HG02884 (cell line): ENCODE measurements at regions not wholly inside any gene's neighbourhood (a gene's known extent, or its start where the extent isn't known, plus 50 kb on each side); places are given as distances from the start of the nearest gene placed in this dataset.

ENCODE experiments used
- ATAC-seq: cut with Tn5 transposase; IDR thresholded peaks from one replicate; pipeline ENCODE4 v1.9.1; 2021; ENCODE audit warnings: mild to moderate bottlenecking, moderate library complexity; ENCODE audit not compliant: unreplicated experiment

- no peak for ATAC-seq
Observed at GRCh38 chr15:70180186-70180875, 82.6 kb upstream of the TLE3 start.

DNA sequence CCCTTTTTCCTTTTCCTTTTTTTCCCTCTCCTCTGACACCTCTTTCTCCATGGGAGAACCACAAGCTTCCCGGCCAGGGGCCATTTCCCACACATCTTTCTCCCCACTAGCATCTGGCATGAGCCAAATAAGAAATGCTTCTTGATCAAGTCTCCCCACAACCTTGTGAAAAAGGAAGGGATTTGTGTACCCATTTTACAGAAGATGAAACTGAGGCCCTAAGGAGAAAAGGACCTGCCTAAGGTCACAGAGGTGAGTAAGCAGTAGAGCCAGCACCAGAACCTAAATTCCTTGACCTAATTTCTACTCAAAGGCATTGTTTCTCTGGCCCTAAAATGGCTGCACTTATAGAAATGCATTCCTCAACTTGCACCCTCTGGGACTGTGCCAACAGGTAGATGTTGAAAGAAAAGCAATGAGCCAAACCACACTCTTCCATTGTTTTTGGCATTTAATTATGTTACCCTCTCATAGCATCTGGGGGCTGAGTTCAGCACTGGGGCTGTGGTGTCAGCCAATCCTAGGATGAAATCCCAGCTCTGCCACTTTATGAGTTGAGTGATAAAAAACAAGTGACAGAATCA, 81.7 kb upstream of the TLE3 start:
- ATAC-seq, result no peak

DNA sequence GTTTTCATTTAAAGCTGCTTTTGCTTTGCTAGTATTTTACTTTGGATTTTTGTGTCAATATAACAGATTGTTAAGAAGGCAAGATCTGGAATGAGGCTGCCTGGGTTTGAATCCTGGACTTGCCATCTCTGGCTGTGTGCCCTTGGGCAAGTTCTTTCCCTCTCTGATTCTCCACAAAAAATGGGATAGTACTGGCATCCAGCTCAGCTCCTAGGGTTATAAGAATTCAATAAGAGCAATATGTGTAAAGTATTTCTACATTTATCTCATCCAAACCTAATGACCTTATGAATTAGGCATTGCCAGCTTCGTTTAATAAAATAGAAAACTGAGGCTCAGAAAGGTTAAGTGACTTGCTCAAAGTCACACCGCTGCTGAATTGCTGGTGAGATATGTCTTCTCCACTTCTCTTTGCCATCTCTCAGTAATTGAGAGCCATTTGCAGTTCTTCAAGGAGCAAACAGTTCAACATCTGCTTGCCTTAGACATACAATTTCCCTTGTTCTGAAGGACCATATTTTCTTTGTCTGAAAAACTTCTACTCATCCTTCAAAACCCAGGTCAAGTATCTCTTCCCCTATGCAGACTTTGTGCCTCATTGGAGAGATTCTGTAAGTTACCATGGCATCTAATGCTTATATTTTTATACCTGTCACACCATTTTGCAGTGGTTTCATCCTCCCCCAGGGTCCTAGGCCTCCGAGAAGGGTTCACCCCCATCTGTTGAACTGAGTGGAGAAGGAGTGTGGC, 80.8 kb upstream of the TLE3 start:
- no peak for ATAC-seq

DNA sequence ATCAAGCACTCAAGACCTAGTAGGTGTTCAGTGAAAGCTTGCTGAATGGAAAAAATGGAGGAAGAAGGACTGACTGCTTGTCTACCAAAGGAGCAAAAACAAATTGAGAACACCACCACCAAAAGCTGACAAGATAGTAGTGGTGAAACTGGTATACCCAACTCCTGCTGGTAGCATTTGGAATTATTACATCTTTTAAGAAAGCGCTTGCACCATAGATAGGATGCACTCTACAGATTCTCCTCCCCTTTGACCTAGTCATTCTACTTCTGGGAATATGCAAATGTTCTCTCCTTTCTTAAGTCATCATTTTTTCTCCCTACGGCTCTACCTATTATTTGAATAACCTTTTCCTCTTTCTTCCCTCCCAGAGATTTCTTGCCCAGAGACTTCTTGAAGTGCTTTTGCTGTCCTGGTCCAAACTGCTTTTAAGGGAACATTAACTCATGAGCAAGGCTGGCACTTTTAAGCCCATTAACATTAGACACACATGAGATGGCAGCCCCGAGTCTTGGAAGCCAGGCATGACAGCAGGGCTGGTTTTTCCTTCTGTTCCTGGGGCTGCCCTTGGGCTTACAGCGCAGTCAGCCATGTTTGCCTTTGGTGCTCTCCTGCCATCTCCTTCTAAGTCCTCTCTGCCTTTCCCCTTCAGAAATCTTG, 75.0 kb upstream of the TLE3 start:
- ATAC-seq, result no peak

DNA sequence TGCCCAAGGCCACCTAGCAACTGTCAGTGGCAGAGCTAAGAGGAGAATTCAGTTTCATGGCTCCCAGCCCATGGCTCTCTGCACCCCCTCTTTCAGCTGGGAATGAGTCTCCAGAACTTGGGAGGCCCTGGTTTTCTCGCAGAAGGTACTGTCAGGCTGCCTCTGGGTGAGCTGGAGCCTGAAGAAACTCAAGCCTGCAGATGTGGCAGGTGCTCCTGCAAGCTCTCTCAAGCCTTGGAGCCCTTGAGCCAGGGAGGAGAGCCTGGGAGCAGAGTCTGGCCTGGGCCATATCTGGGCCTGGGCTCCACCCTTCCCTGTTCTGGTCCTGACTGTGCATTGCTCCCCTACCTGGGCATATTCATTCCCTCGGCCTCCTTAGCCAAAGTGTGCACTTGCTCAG, 74.4 kb upstream of the TLE3 start:
- no peak for ATAC-seq

DNA sequence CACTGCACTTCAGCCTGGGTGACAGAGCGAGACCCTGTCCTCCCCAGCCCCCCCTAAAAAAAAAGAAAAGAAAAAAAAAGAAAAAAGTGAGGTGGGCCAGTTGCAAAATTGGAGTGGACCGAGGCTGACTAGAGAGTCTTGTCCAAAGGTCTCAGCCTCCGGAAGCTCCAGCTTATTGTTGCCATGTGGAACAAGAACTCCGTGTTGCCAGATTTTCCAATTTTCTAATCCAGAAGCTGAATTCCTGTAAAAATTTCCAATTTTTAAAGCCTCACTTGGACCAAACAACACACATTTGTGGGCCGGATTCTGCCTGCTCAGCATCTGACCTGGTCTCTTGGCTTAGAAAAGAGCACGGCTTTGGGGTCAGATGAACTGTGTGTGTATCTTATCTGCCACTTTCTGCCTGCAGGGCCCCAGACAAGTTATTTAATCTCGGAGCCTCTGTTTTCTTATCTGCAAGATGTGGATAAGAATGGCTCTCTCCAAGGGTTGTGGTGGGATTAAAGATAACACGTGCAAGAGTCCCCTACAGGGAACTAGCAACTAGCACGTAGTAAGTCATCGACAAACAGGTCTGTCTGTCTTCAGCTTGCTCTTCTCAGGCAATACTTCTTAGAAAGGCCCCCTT, 73.7 kb upstream of the TLE3 start:
- ATAC-seq, result no peak

DNA sequence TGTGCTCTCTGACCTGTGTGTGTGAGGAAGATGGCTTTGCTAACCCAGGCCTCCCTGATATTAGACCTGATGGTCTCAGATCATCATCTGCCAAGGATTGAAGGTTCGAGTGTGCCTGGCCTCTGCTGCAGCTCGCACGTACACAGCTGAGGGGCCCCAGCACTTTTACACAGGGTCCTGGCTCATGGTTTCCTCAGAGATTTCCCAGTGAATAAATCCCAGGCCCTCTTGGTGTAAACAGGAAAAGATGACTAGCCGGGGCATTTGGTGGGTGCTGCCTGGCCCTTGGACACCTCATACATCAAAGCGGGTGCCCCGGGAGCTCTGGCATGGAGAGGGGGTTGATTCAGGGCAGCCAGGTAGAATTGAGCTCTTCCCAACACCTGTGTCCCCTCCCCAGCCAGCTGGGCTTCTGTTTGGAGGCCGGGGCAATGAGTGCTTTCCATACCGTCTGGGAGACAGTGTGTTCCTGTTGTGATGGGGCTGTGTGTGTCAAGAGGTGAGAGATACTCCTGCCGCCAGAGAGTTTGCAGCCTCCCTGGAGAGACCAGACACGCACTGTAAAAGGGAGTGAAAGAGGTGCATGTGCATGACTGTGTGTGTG, 72.5 kb upstream of the TLE3 start:
- ATAC-seq, result no peak

- no peak for ATAC-seq
Observed at GRCh38 chr15:70169147-70169546, 71.4 kb upstream of the TLE3 start.

DNA sequence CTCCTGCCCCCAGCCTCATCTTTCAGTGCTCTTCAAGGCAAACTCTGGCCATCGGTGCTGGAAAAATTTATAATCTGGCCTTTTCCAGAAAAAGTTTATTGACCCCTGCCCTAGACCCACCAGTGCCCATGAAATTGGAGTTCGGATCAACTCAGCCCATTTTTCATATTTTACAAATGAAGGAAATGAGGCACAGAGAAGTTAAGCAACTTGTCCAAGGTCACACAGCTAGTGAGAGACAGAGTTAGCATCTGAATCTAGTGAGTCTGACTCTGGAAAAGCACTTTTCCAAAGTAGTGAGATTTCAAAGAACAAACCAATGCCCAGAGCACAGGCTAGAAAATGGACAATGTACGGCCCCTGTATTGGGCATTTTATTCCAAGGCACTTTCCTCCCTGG, 69.4 kb upstream of the TLE3 start:
- no peak for ATAC-seq

DNA sequence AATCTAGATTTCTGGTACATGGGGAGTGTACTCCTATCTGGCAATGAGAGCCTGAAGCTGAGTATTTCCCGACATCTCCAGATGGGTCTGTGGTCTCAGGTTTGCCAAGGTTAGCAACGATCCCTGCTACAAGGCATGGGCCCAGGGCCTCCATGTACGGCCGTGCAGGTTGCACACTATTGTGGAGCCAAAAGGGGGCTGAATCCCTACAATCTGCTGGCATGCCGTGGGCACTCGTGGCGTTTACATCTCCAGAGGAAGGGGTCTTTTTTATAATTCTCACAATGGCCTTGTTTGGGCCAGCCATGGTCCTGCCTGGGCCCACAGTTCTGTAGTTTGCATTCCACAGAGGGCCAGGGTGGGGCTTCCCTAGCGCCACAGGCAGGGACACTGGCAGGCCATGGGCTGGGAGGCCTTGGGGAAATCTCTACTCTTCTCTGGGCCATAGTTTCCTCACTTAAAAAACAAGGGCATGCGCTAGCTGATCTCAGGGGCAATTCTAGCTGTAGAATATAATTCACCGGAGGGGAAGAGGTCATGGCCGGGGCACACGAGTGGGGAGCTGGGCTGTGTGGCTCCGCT, 68.9 kb upstream of the TLE3 start:
- ATAC-seq, result no peak

GRCh38 chr15:70165716-70166284, 68.1 kb upstream of the TLE3 start:
- no peak for ATAC-seq

DNA sequence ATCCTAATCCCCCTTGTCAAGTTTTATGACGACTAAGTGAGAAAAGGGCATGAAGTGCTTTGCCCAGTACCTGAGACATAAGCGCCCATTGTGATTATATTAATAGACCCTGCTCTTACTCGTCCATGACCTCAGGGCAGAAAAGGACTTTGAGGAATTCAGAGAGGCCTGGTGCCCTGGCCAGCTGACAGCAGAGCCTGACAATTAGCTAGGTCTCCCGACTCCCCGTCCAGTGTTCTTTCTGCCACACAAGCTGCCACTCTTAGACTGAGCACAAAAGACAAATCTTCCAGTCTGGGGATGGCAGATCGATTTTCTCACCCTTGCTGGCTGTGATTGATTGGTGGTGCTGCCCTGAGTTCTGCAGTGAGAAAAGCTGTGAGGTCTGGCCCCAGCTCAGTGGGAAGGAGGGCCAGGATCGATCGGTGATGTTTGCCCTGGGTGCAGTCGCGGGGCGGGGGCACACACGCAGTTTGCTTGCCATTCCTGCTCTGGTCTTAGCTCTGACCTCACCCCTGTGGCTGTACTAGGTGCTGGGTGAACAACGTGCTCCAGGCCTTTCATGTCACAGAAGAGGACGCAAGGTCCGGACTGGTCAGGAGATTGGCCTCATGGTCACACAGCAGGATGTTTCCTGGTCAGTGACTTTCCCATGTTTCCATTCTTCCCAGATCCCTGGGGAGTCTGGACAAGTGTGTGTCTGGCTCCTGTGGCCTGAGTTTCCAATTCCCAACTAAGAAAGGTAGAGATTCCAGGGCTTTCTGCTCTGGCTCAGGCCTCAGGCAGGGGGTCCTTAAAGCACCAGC, 67.4 kb upstream of the TLE3 start:
- ATAC-seq, result no peak

DNA sequence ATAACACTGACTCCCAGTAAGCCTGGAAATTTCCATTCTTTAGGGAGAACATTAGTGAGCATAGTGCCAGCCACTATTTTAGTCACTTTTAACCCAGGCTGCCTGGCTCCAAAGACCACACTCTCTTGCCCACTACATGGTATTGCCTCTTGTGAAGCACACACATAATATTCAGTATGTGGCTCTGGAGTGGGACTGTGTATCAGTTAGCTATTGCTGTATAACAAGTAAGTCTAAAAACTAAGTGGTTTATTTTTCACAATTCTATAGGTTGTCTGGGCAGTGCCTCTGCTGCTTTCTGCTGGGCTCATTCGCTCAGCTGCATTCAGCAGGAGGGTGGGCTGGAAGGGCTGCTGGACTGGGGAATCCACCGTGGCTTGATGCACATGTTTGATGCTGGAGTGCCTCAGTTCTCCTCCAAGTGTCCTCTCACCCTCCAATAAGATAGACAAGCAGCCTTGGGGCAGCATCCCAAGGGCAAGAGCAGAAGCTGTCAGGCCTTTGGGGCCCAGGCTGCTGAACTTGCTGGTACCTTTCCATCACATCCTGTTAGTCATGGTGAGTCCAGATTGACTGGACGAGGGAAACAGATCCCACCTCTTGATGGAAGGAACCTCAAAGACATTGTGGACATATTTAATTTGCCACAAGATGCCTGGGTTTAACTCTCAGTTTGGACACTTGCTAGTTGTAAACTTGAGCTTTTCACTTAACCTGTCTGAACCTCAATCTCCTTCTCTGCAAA, 66.6 kb upstream of the TLE3 start:
- no peak for ATAC-seq

GRCh38 chr15:70160803-70161565, 63.3 kb upstream of the TLE3 start:
- ATAC-seq, result no peak

- ATAC-seq, result no peak
Observed at GRCh38 chr15:70160267-70160666, 62.5 kb upstream of the TLE3 start.

GRCh38 chr15:70159713-70160009, 61.9 kb upstream of the TLE3 start:
- no peak for ATAC-seq

GRCh38 chr15:70159001-70159712, 61.4 kb upstream of the TLE3 start:
- no peak for ATAC-seq
